RWPE2 (cell line): ENCODE measurements at regions not wholly inside any gene's neighbourhood (a gene's known extent, or its start where the extent isn't known, plus 50 kb on each side); places are given as distances from the start of the nearest gene placed in this dataset.

Experiments used
- ATAC-seq: fragments of 200-7000 bp; cut with Tn5 transposase; 3 replicates; pipeline ENCODE4 v1.9.1; 2021; ENCODE audit warnings: low read depth
- DNase-seq: peaks from one replicate; pipeline ENCODE4 v3.0.0-alpha.2; 2020; ENCODE audit warnings: low spot score
- H3K27ac ChIP-seq: fragments of 450-650 bp; 2 replicates; pipeline ENCODE4 v1.5.1; 2017; ENCODE audit warnings: mild to moderate bottlenecking; ENCODE audit not compliant: poor library complexity, severe bottlenecking
- H3K27me3 ChIP-seq: fragments of 250-450 bp; sonication (Bioruptor Pico); 2 replicates; pipeline ENCODE4 v1.5.1; 2021; ENCODE audit warnings: mild to moderate bottlenecking, moderate library complexity; ENCODE audit not compliant: insufficient read depth, poor library complexity, severe bottlenecking
- H3K36me3 ChIP-seq: fragments of 250-450 bp; sonication (Bioruptor Pico); 2 replicates; pipeline ENCODE4 v1.5.1; 2020; ENCODE audit warnings: low read depth, mild to moderate bottlenecking, moderate library complexity
- H3K4me1 ChIP-seq: fragments of 250-450 bp; sonication (Bioruptor Pico); 2 replicates; pipeline ENCODE4 v1.5.1; 2021; ENCODE audit warnings: mild to moderate bottlenecking, moderate library complexity; ENCODE audit not compliant: insufficient read depth, poor library complexity, severe bottlenecking
- H3K4me3 ChIP-seq: fragments of 250-450 bp; sonication (Bioruptor Pico); 2 replicates; pipeline ENCODE4 v1.5.1; 2021; ENCODE audit warnings: mild to moderate bottlenecking, moderate library complexity; ENCODE audit not compliant: severe bottlenecking
- H3K9me3 ChIP-seq: fragments of 250-450 bp; sonication (Bioruptor Pico); 2 replicates; pipeline ENCODE4 v1.5.1; 2021; ENCODE audit warnings: mild to moderate bottlenecking, moderate library complexity; ENCODE audit not compliant: severe bottlenecking
- TF ChIP-seq, protein P1 (sequence below): fragments of 450-650 bp; IDR thresholded peaks from one replicate; pipeline ENCODE4 v1.5.1; 2017; ENCODE audit warnings: mild to moderate bottlenecking, moderate library complexity; ENCODE audit not compliant: poor library complexity, severe bottlenecking

- H3K4me3 ChIP-seq = no peak overlapping the region
- no peaks in the 10 kb centered on the region for H3K4me1 ChIP-seq
- TF ChIP-seq, protein P1, sequence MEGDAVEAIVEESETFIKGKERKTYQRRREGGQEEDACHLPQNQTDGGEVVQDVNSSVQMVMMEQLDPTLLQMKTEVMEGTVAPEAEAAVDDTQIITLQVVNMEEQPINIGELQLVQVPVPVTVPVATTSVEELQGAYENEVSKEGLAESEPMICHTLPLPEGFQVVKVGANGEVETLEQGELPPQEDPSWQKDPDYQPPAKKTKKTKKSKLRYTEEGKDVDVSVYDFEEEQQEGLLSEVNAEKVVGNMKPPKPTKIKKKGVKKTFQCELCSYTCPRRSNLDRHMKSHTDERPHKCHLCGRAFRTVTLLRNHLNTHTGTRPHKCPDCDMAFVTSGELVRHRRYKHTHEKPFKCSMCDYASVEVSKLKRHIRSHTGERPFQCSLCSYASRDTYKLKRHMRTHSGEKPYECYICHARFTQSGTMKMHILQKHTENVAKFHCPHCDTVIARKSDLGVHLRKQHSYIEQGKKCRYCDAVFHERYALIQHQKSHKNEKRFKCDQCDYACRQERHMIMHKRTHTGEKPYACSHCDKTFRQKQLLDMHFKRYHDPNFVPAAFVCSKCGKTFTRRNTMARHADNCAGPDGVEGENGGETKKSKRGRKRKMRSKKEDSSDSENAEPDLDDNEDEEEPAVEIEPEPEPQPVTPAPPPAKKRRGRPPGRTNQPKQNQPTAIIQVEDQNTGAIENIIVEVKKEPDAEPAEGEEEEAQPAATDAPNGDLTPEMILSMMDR = no peak
- no peak for DNase-seq
- no peaks in the 10 kb centered on the region for H3K9me3 ChIP-seq
- no peaks in the 10 kb centered on the region for H3K36me3 ChIP-seq
- ATAC-seq = no peak
- no peak overlapping the region for H3K27ac ChIP-seq
- no peaks in the 10 kb centered on the region for H3K27me3 ChIP-seq
Observed at GRCh38 chr1:227472772-227473171, 90.6 kb upstream of the ZNF678 start.

- no peaks in the 10 kb centered on the region for H3K4me1 ChIP-seq
- no peak overlapping the region for H3K4me3 ChIP-seq
- H3K36me3 ChIP-seq = no peaks in the 10 kb centered on the region
- TF ChIP-seq, protein P1 = no peak
- H3K27me3 ChIP-seq = no peaks in the 10 kb centered on the region
- DNase-seq (no peak), ATAC-seq (no peak)
- no peak overlapping the region for H3K27ac ChIP-seq
- no peaks in the 10 kb centered on the region for H3K9me3 ChIP-seq
Observed at GRCh38 chr1:227470688-227471087, 92.7 kb upstream of the ZNF678 start.

- H3K36me3 ChIP-seq = no peaks in the 10 kb centered on the region
- no peak overlapping the region for H3K27ac ChIP-seq
- H3K4me3 ChIP-seq = no peak overlapping the region
- TF ChIP-seq, protein P1 = no peak
- DNase-seq = no peak
- no peaks in the 10 kb centered on the region for H3K9me3 ChIP-seq
- ATAC-seq = no peak
- H3K27me3 ChIP-seq = no peaks in the 10 kb centered on the region
- no peaks in the 10 kb centered on the region for H3K4me1 ChIP-seq
Observed at GRCh38 chr1:227469708-227470107, 93.6 kb upstream of the ZNF678 start.

DNA sequence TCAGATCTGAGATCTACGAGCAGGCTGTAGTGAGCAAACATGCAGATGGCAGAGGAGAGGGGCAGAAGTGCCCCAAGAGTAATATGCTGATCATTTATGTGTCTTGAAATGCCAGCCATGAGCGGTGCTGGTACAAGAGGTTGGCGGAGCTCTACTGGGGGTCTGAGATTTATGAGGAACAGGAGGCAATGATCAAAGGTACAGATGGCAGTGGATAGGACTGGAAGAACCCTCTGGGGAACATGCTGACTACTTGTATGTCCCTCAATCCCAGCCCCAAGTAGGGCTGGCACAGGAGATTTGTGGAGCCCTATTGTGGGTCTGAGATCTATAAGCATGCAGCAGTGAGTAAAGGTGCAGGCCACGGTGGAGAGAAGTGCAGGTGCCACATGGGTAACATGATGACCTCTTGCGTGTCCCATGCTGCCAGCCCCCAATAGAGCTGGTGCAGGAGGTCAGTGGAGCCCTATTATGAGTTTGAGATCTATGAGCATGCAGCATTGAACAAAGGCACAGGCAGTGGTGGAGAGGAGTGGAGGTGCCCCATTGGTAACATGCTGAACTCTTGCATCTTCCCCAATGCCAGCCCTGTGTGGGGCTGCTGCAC, 97.2 kb upstream of the ZNF678 start:
- DNase-seq (no peak), ATAC-seq (no peak)
- Histone ChIP-seq H3K36me3 (no peaks in the 10 kb centered on the region), H3K4me3 (no peak overlapping the region), H3K4me1 (no peaks in the 10 kb centered on the region), H3K27me3 (no peaks in the 10 kb centered on the region), H3K27ac (no peak overlapping the region), H3K9me3 (no peaks in the 10 kb centered on the region)
- TF ChIP-seq, protein P1 = no peak

DNA sequence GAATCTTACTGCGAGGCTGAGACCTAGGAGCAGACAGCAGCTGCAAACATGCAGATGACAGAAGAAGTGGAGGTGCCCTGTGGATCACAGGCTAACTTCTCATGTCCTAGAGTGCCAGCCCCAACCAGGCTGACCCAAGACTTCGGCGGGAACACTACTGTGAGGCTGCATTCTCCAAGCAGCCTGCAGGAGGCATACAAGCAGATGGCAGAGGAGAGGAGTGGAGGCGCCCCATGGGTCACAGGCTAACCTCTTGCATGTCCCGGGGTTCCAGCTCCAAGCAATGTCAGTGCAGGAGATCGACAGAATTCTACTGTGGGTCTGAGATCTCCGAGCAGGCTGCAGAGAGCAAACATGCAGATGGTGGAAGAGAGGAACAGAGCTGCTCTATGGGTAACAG, 98.1 kb upstream of the ZNF678 start:
- ATAC-seq (no peak), DNase-seq (no peak)
- H3K4me3 ChIP-seq = no peak overlapping the region

More for the DNA sequence above, 98.1 kb upstream of the ZNF678 start:
- Histone ChIP-seq H3K27ac (no peak overlapping the region), H3K36me3 (no peaks in the 10 kb centered on the region), H3K27me3 (no peaks in the 10 kb centered on the region), H3K4me1 (no peaks in the 10 kb centered on the region), H3K9me3 (no peaks in the 10 kb centered on the region)
- TF ChIP-seq, protein P1 = no peak
